AG10803 (cell line): ENCODE measurements at regions not wholly inside any gene's neighbourhood (a gene's known extent, or its start where the extent isn't known, plus 50 kb on each side); places are given as distances from the start of the nearest gene placed in this dataset.

Source experiments
- DNase-seq: peaks from one replicate; pipeline ENCODE4 v3.0.0; 2010; ENCODE audit warnings: low read depth
- H3K4me3 ChIP-seq: 2 replicates; pipeline ENCODE4 v1.5.1; 2011; ENCODE audit warnings: mild to moderate bottlenecking, low read length, control low read depth
- TF ChIP-seq, protein P1 (sequence below): conservative IDR thresholded peaks from 2 replicates; pipeline ENCODE4 v1.5.1; 2011; ENCODE audit warnings: mild to moderate bottlenecking, low read length, control low read depth, inconsistent platforms

DNA sequence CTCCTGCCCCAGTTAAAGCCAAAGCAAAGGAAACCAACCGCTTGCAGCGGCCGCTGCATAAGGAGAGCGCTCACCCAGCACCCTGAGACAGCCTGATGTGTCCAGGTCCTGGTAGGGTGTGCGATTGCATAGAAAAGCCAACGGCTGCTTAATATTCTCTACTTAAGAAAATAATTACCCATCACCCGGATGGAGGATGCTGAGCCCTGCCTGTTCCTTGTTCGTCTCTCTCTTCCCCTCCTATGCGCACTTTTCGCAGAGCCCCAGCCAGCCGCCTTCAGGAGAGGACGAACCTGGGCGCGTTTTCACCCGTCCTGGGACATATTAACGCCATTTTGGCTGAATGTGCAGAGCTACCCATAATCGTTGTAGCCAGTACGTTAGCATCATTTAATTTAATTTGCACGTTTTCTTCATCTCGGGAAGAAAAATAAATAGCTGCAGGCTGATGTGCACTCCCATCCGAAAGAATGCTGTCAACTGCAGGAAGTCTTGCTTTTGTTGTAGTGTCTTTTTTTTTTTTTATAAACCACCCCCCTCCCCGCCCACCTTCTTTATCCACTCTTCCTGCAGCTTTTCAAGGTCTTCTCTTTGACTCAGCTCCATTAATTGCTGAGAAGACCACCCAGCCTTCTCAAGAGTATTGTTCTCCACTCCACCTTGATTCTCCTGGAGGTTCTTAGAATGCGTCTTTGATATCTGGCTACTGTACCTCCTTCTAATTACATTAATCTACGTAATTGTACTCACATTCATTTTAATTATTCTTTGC lies 214.5 kb downstream of the TEX29 start:
- no peak overlapping the region for H3K4me3 ChIP-seq
- no peak for DNase-seq
- TF ChIP-seq, protein P1, sequence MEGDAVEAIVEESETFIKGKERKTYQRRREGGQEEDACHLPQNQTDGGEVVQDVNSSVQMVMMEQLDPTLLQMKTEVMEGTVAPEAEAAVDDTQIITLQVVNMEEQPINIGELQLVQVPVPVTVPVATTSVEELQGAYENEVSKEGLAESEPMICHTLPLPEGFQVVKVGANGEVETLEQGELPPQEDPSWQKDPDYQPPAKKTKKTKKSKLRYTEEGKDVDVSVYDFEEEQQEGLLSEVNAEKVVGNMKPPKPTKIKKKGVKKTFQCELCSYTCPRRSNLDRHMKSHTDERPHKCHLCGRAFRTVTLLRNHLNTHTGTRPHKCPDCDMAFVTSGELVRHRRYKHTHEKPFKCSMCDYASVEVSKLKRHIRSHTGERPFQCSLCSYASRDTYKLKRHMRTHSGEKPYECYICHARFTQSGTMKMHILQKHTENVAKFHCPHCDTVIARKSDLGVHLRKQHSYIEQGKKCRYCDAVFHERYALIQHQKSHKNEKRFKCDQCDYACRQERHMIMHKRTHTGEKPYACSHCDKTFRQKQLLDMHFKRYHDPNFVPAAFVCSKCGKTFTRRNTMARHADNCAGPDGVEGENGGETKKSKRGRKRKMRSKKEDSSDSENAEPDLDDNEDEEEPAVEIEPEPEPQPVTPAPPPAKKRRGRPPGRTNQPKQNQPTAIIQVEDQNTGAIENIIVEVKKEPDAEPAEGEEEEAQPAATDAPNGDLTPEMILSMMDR, result no peak

DNA sequence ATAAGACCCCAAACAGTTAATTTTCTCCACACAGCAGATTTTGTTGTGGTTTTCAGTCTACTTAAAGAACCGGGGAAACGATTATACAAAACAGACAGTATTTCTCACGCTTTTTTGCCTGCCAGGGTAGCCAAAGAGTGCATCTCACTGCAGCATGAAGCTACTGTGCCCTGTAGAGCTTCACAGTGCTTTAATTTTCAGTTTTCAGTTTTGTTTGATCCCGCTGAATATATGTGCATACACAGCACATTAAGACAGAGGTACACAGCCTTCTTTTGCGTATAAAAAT lies 215.0 kb downstream of the TEX29 start:
- H3K4me3 ChIP-seq, result no peak overlapping the region
- DNase-seq, result no peak
- TF ChIP-seq, protein P1, result no peak

DNA sequence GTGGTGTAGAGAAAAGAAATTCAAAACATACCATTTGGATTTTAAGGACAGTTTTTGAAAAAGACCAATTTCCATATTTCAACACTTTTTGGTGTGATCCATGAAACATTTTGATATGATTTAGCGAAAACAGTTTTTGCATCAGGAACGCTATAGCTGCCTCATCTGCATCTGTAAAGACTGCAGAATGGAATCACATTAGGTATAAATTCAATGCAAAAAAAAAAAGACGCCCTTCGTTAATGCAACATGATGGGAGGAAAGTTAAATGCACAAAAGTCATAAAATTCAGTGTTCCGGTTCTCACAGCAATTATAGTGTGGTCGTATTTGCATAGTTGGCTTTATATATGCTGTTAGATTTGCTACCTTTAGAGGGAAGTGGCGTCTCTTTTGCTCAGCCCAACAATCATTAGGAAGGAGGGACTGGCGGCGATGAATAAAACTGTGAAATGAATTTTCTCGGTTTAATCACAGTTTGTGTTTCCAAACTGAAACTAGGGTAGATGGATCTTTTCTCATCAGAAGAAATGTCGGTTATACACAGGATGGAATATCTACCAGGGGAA lies 215.7 kb downstream of the TEX29 start:
- TF ChIP-seq, protein P1, result no peak
- DNase-seq, result no peak
- no peak overlapping the region for H3K4me3 ChIP-seq

DNA sequence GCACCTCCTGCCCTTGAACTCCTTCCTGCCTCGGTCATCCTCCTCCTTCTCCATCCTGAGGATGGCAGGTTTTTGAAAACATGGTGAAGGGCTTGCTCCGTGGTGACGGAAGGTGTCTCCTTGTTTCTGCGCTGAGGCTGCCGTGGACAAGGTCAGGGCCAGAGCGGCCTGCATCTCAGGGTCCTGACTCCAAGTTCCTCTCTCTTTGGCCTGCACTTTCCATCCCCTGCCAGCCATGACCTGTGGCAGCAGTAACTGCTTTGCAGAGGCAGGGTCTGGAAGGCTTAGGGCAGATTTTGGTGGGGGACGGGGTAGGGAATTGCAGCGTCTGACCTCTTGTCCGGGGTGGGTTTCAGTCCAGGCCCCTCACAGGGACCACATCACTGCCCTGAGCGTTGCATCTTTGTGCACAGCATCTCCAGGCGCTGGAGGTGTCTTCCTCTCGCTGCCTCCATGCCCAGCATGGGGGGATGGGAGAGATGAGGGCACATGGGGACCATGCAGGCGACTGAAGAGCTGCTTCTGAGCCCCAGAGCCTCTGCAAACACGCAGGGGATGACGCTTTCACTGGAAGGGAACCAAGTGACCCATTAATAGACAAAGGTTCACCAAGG lies 216.8 kb downstream of the TEX29 start:
- no peak overlapping the region for H3K4me3 ChIP-seq
- no peak for DNase-seq
- TF ChIP-seq, protein P1, result no peak

DNA sequence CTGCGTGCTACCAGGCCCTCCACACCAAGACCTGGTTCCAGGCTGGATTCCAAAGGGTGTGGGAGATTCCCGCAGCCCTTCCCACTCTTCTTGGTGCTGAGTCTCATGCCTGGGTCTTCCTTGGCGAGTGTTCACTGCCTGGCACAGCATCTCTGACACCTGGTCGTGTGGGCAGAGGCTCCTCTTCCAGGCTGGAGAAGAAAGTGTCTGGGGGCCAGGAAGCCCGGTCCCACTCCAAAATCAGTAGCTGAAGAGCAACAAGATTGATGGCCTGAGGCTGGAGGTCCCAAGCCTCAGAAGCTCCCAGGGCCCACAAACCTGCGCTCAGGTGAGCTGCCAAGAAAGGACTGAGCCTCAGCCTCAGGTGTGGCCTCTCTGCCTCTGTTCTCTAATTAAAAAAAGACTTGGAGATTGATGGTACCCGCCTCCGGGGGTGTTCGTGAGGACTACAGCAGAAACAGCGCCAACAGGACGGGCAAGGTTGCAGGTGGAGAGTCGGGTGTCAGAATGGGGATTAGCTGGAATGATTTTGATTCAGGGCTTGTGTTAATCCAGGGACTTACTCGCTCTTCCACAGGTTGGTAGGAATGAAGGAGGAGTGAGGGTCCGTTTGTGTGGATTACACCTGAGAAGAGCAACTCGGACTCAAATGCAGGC lies 217.5 kb downstream of the TEX29 start:
- TF ChIP-seq, protein P1, result no peak
- DNase-seq, result no peak

DNA sequence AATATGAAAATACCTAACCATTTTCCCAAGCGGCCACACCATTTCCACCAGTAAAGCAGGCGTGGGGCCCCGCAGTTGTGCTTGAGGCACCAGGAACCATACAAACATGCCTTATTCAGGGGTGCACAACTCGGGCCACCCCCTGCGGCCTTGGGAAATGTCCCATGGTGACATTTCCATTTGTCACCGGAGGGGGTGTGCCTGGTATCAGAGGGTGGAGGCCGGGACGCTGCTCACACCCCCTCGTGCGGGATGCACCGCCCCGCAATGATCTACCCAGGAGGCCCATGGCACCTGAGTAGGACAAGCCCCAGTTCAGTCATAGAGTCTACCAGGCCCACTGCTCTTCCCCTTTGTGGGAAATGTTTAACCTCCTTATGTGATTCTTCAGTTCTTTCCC lies 218.8 kb downstream of the TEX29 start:
- H3K4me3 ChIP-seq, result no peak overlapping the region
- DNase-seq, result no peak
- TF ChIP-seq, protein P1, result no peak

More for the DNA sequence above, 217.5 kb downstream of the TEX29 start:
- H3K4me3 ChIP-seq, result no peak overlapping the region
